ENCODE measurements at regions not wholly inside any gene's neighbourhood (a gene's known extent, or its start where the extent isn't known, plus 50 kb on each side); places are given as distances from the start of the nearest gene placed in this dataset.

DNA sequence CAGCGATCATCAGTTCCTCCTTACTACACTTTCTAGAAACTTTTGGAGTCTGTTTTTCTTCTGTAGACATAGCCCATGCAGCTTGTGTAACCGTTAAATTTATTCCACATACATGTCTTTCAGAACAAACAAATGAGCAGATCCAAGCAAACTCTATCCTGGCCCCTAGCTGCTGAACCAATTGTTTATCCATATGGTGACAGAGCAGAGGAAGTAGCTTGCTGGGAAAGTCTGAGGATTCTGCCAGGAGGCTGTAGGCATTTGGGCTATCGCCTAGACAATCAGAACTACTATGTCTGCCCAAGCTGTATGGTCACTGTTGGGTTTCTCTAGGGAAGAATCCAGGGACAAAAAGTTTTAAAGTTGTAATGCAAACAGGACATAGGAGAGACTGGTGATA, 343.7 kb downstream of the SPRY2 start:
- Histone ChIP-seq H2AK9ac (replicated peaks; ENCODE audit: low read depth, low read length, poor library complexity) (no peak overlapping the region), H3K4me1 (ENCODE audit: control insufficient read depth, insufficient read depth, low read length) (peaks cover 6% of the 10 kb centered on the region), H3K4me3 (ENCODE audit: insufficient read depth, low read depth, low read length) (no peak overlapping the region), H3K9ac (ENCODE audit: low read depth, low read length) (no peak overlapping the region), H3K9me1 (ENCODE audit: insufficient read depth, low read length) (no peaks in the 10 kb centered on the region), H2BK5ac (ENCODE audit: low read depth, low read length, poor library complexity, severe bottlenecking) (no peak overlapping the region), H3K9me3 (ENCODE audit: control insufficient read depth, insufficient read depth, low read length) (no peaks in the 10 kb centered on the region), H3K36me3 (ENCODE audit: control insufficient read depth, insufficient read depth, low read length) (no peaks in the 10 kb centered on the region), H2BK120ac (ENCODE audit: low read depth, low read length) (no peak overlapping the region), H2AFZ (replicated peaks; ENCODE audit: low read length, poor library complexity) (no peak overlapping the region), H2BK15ac (ENCODE audit: low read depth, low read length) (no peak overlapping the region; the same call in 2 of the 3 replicates), H3K27me3 (ENCODE audit: control insufficient read depth, insufficient read depth, low read length) (no peaks in the 10 kb centered on the region), H4K8ac (ENCODE audit: low read depth in 2 of 2, low read length in 2 of 2) (no peak overlapping the region), H4K20me1 (ENCODE audit: insufficient read depth, low read length) (no peaks in the 10 kb centered on the region), H3K79me1 (ENCODE audit: low read depth in 1 of 2, low read length in 2 of 2) (no peaks in the 10 kb centered on the region), H4K5ac (ENCODE audit: low read depth, low read length) (no peak overlapping the region), H3K4me2 (ENCODE audit: low read depth, low read length) (no peak overlapping the region), H3K56ac (ENCODE audit: extremely low read depth, insufficient read depth, low read length) (no peak overlapping the region), H3K23ac (ENCODE audit: low read depth, low read length) (no peak overlapping the region), H2AK5ac (ENCODE audit: low read depth, low read length) (no peak overlapping the region), H3K14ac (replicated peaks; ENCODE audit: low read depth, low read length) (no peak overlapping the region; the same call in 1 of the 2 replicates), H2BK20ac (ENCODE audit: low read depth, low read length) (no peak overlapping the region), H3K27ac (ENCODE audit: insufficient read depth, low read length) (no peak overlapping the region), H3K18ac (ENCODE audit: low read depth, low read length) (no peak overlapping the region; the same call in 1 of the 2 replicates), H4K91ac (ENCODE audit: insufficient read depth, low read depth, low read length) (no peak overlapping the region), H3K4ac (ENCODE audit: low read depth, low read length) (no peak overlapping the region)
- ChIA-PET CTCF (interaction anchor here (0.6 kb wide), 2 partner anchors 22 to 92 kb away, joined by 3 to 7 read pairs; no protein-coding TSS in a partner anchor), POLR2A (ENCODE audit: unreplicated experiment) (no interaction called here)
- dilution Hi-C loops (cut with HindIII; ENCODE audit: low sequenced_read_pairs, unreplicated experiment) (no loop called here), in situ Hi-C loops (cut with MboI; ENCODE audit: low sequenced_read_pairs) (no loop called here), intact Hi-C loops (cut with micrococcal nuclease) (no loop called here)
- TF ChIP-seq BHLHE40 (IDR thresholded peaks at IDR 0.05; ENCODE audit: low read depth, low read length) (no peak), CHD1 (IDR thresholded peaks at IDR 0.05; ENCODE audit: low read depth, low read length) (no peak), MXI1 (IDR thresholded peaks at IDR 0.05; ENCODE audit: borderline replicate concordance, low read depth, low read length) (no peak), MAFK (IDR thresholded peaks at IDR 0.05; ENCODE audit: low read depth, low read length) (no peak), CTCF (conservative IDR thresholded peaks at IDR 0.05; ENCODE audit: low read depth, low read length) (no peak), USF2 (IDR thresholded peaks at IDR 0.05; ENCODE audit: low read depth, low read length) (no peak), CEBPB (IDR thresholded peaks at IDR 0.05; ENCODE audit: low read depth, low read length) (no peak), FOS (IDR thresholded peaks at IDR 0.05; ENCODE audit: low read depth, low read length) (no peak), ELK1 (IDR thresholded peaks at IDR 0.05; ENCODE audit: borderline replicate concordance, low read depth, low read length) (no peak), RCOR1 (IDR thresholded peaks at IDR 0.05; ENCODE audit: insufficient replicate concordance, low read length) (no peak), SMC3 (IDR thresholded peaks at IDR 0.05; ENCODE audit: low read depth, low read length) (no peak), MAZ (IDR thresholded peaks at IDR 0.05; ENCODE audit: borderline replicate concordance, low read depth, low read length) (no peak), POLR2A (IDR thresholded peaks at IDR 0.05; ENCODE audit: low read depth, low read length) (no peak), RFX5 (IDR thresholded peaks at IDR 0.05; ENCODE audit: low read depth, low read length) (no peak), NFE2L2 (IDR thresholded peaks at IDR 0.05; ENCODE audit: low read depth, low read length) (no peak)
- DNase-seq, result peak; percentile 15
- WGBS, 2 experiments (ENCODE audit: extremely low coverage in 2 of 2, insufficient read length in 1 of 2), result no CpG with 5 or more reads among the region's 3 CpGs
- no TSS peak for BruUV-seq (replicated peaks)
- ATAC-seq (ENCODE audit: low read depth), result peak; percentile 60

Data from IMR-90 (cell line).